PC-9 (cell line): ENCODE measurements at regions not wholly inside any gene's neighbourhood (a gene's known extent, or its start where the extent isn't known, plus 50 kb on each side); places are given as distances from the start of the nearest gene placed in this dataset.

ENCODE experiments used
- CTCF ChIP-seq: fragments of 200-600 bp; sonication (generic); conservative IDR thresholded peaks from 2 replicates; pipeline ENCODE4 v1.6.1; 2017; ENCODE audit warnings: mixed run types, antibody characterized with exemption, mild to moderate bottlenecking, moderate library complexity
- EZH2 ChIP-seq: fragments of 200-600 bp; sonication (generic); IDR thresholded peaks from 2 replicates; pipeline ENCODE4 v1.8.0; 2017; ENCODE audit warnings: antibody characterized with exemption, low read depth

DNA sequence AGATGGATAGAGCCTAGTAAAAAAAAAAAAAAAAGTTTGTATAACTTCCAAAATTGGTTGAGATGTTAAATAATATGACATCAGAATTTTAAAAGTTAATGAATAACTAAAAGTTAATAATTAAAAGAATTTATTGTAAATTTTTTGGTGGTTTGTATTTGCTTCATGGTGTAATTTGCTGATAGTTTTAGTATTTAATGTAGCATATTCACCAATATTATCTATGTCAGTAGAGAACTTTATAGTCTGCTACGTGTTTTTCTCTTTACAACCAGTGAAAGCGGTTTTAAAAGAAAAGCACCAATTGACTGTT is 51.8 kb upstream of the STEAP4 start:
- TF ChIP-seq CTCF = no peak
- no peak for TF ChIP-seq EZH2
